Mesodermal cell (in vitro differentiated cells): ENCODE measurements at regions not wholly inside any gene's neighbourhood (a gene's known extent, or its start where the extent isn't known, plus 50 kb on each side); places are given as distances from the start of the nearest gene placed in this dataset.
"Not testable (repeated sequence)": the region's sequence is repeated elsewhere in the genome, so short reads cannot be mapped to it uniquely, and the experiment has no call there.

Experiments used
- H3K27ac ChIP-seq: 2 replicates; pipeline ENCODE4 v1.7.0; 2013; ENCODE audit warnings: mild to moderate bottlenecking, low read depth, low read length, moderate library complexity; ENCODE audit not compliant: severe bottlenecking
- H3K36me3 ChIP-seq: 2 replicates; pipeline ENCODE4 v1.7.1; 2013; ENCODE audit warnings: mild to moderate bottlenecking, low read length, moderate library complexity; ENCODE audit not compliant: control insufficient read depth, insufficient read depth
- H3K4me1 ChIP-seq: one replicate; pipeline ENCODE4 v1.7.1; 2013; ENCODE audit warnings: mild to moderate bottlenecking, low read length; ENCODE audit not compliant: insufficient read depth, control insufficient read depth, poor library complexity, severe bottlenecking
- H3K4me3 ChIP-seq: 2 replicates; pipeline ENCODE4 v1.7.0; 2013; ENCODE audit warnings: low read length, control low read depth, mild to moderate bottlenecking; ENCODE audit not compliant: insufficient read depth, poor library complexity, severe bottlenecking; ENCODE audit errors: extremely low read depth
- H3K9me3 ChIP-seq: 2 replicates; pipeline ENCODE4 v1.7.1; 2013; ENCODE audit warnings: mild to moderate bottlenecking, low read length, moderate library complexity; ENCODE audit not compliant: control insufficient read depth
- WGBS, 2 experiments: methylation state at CpG; one replicate each; pipeline ENCODE4 v1.1.5; 2013; ENCODE audit warnings: missing lambda C conversion rate in 2 of 2; ENCODE audit not compliant: insufficient coverage in 2 of 2; 5-methylcytosine and 5-hydroxymethylcytosine counted together

DNA sequence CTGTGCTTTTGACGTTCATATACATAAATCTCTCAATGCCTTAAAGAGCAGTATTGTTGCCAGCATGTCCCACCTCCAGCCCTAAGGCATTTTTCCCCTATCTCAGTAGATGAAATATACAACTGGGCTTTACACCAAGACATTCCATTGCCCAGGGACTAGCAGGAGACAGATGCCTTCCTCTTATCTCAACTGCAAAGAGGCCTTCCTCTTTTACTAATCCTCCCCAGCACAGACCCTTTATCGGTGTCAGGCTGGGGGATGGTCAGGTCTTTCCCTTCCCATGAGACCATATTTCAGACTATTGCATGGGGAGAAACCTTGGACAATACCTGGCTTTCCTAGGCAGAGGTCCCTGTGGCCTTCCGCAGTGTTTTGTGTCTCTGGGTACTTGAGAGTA is 1373.1 kb upstream of the DEFB115 start:
- H3K36me3 ChIP-seq, H3K4me1 ChIP-seq, H3K4me3 ChIP-seq, H3K27ac ChIP-seq: not testable (repeated sequence)
- 63 to 71% methylated on average over 1 to 2 of the region's 3 CpGs for WGBS, 2 experiments
- peaks cover 23% of the 10 kb centered on the region for H3K9me3 ChIP-seq

DNA sequence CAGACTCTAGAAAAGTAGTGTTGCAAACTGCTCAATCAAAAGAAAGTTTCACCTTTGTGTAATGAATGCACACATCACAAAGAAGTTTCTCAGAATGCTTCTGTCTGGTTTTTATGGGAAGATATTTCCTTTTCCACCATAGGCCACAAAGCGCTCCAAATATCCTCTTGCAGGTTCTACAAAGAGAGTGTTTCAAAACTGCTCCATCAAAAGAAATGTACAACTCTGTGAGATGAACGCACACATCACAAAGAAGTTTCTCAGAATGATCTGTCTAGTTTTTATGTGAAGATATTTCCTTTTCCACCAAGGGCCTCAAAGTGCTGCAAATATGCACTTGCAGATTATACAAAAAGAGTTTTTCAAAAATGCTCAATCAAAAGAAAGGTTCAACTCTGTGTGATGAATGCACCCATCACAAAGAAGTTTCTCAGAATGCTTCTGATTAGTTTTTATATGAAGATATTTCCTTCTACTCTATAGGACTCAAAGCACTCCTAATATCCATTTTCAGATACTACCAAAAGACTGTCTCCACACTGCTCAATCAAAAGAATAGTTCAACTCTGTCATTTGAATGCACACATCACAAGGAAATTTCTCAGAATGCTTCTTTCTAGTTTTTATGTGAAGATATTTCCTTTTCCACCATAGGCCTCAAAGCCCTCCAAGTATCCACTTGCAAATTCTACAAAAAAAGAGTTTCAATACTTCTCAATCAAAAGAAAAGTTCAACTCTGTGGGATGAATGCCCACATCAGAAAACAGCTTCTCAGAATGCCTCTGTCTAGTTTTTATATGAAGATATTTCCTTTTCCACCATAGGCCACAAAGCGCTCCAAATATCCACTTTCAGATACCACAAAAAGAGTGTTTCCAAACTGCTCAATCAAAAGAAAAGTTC is 1371.9 kb upstream of the DEFB115 start:
- H3K36me3 ChIP-seq, H3K4me1 ChIP-seq, H3K4me3 ChIP-seq, H3K27ac ChIP-seq: not testable (repeated sequence)
- WGBS, 2 experiments = 4 to 6% methylated on average over 1 of the region's 3 CpGs
- peaks cover 21% of the 10 kb centered on the region for H3K9me3 ChIP-seq

DNA sequence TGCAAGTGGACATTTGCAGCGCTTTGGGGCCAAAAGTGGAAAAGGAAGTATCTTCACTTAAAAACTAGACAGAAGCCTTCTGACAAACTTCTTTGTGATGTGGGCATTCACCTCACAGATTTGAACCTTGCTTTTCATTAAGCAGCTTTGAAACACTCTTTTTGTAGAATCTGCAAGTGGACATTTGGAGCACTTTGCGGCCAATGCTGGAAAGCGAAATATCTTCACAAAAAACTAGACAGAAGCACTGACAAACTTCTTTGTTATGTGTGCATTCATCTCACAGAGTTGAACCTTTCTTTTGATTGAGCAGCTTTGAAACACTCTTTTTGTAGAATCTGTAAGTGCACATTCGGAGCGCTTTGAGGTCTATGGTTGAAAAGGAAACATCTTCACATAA is 1365.9 kb upstream of the DEFB115 start:
- H3K36me3 ChIP-seq = not testable (repeated sequence)

More for the DNA sequence above, 1365.9 kb upstream of the DEFB115 start:
- not testable (repeated sequence) for H3K27ac ChIP-seq, H3K4me3 ChIP-seq, H3K4me1 ChIP-seq
- 84 to 86% methylated on average over 5 of the region's 5 CpGs for WGBS, 2 experiments
- peaks cover 21% of the 10 kb centered on the region for H3K9me3 ChIP-seq
